Mammary epithelial cell (primary cell): ENCODE measurements at regions not wholly inside any gene's neighbourhood (a gene's known extent, or its start where the extent isn't known, plus 50 kb on each side); places are given as distances from the start of the nearest gene placed in this dataset.

ENCODE experiments used
- CTCF ChIP-seq, 2 donors: IDR thresholded peaks in 1 of 2; conservative IDR thresholded peaks in 1 of 2; 2 replicates each; pipeline ENCODE4 v1.5.1; 2011 to 2012; ENCODE audit warnings: inconsistent platforms in 2 of 2, low read length in 2 of 2, mild to moderate bottlenecking in 2 of 2, control low read depth in 1 of 2, low read depth in 1 of 2; ENCODE audit not compliant: insufficient read depth in 1 of 2; ENCODE audit errors: extremely low read depth in 1 of 2
- EZH2 ChIP-seq: IDR thresholded peaks from 2 replicates; pipeline ENCODE4 v1.6.1; 2012; ENCODE audit warnings: low read length, inconsistent platforms, borderline replicate concordance

GRCh38 chr14:40679256-40679655, 927.4 kb upstream of the LRFN5 start:
- TF ChIP-seq CTCF (conservative IDR thresholded peaks at IDR 0.05 in 1 of 2, IDR thresholded peaks at IDR 0.05 in 1 of 2; ENCODE audit: extremely low read depth in 1 of 2, insufficient read depth in 1 of 2, low read depth in 1 of 2, low read length in 2 of 2) (no peak), EZH2 (no peak)
